ENCODE measurements at regions not wholly inside any gene's neighbourhood (a gene's known extent, or its start where the extent isn't known, plus 50 kb on each side); places are given as distances from the start of the nearest gene placed in this dataset.

DNA sequence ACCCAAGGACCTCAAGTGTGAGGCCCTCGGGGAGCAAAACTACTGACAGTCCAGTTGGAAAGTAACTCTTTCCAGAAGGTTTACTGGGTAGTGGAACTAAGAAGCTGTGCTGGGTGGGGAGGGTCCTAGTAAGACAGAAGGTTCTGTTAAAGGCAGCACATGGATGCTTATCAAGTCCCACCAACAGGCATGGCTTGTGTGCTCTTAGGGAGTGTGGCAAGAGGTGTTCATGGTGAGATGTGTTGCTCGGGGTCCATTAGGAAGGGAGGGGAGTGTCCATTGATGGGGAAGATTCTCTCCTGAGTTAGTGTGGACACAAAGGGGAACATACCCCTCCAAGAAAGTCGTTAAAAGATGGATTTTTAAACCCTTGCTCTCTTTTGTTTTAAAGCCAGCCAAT, 120.6 kb downstream of the LY86 start:
- Histone ChIP-seq H3K36me3 (ENCODE audit: control insufficient read depth in 4 of 4, insufficient read depth in 3 of 4, low read depth in 1 of 4, low read length in 3 of 4) (no peaks in the 10 kb centered on the region), H3K9me3 (ENCODE audit: control insufficient read depth in 4 of 4, low read length in 3 of 4) (no peaks in the 10 kb centered on the region), H3K4me3 (ENCODE audit: low read depth in 1 of 3, low read length in 3 of 3) (no peak overlapping the region), H3K27ac (ENCODE audit: low read depth in 1 of 2, low read length in 2 of 2) (no peak overlapping the region), H3K9ac (ENCODE audit: low read depth in 1 of 2, low read length in 2 of 2) (no peak overlapping the region), H3K4me1 (ENCODE audit: control insufficient read depth in 4 of 4, insufficient read depth in 4 of 4, low read length in 3 of 4) (peaks cover 3 to 14% (median 10%) of the 10 kb centered on the region in 4 donors), H3K27me3 (ENCODE audit: control insufficient read depth in 4 of 4, insufficient read depth in 4 of 4, low read length in 3 of 4) (no peaks in the 10 kb centered on the region)
- no peak for DNase-seq (ENCODE audit: low spot score)
- WGBS, result 91% methylated on average over 3 of the region's 3 CpGs
- TF ChIP-seq, protein P1, sequence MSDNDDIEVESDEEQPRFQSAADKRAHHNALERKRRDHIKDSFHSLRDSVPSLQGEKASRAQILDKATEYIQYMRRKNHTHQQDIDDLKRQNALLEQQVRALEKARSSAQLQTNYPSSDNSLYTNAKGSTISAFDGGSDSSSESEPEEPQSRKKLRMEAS (IDR thresholded peaks at IDR 0.05), result no peak
- TF ChIP-seq EGR1 (IDR thresholded peaks at IDR 0.05; ENCODE audit: low read depth in 2 of 2), result no peak
- no peak for TF ChIP-seq RAD21 (IDR thresholded peaks at IDR 0.05)
- TF ChIP-seq, protein P2, sequence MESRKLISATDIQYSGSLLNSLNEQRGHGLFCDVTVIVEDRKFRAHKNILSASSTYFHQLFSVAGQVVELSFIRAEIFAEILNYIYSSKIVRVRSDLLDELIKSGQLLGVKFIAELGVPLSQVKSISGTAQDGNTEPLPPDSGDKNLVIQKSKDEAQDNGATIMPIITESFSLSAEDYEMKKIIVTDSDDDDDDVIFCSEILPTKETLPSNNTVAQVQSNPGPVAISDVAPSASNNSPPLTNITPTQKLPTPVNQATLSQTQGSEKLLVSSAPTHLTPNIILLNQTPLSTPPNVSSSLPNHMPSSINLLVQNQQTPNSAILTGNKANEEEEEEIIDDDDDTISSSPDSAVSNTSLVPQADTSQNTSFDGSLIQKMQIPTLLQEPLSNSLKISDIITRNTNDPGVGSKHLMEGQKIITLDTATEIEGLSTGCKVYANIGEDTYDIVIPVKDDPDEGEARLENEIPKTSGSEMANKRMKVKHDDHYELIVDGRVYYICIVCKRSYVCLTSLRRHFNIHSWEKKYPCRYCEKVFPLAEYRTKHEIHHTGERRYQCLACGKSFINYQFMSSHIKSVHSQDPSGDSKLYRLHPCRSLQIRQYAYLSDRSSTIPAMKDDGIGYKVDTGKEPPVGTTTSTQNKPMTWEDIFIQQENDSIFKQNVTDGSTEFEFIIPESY (IDR thresholded peaks at IDR 0.05), result no peak
- no peak for TF ChIP-seq JUND (IDR thresholded peaks at IDR 0.05)
- TF ChIP-seq RXRA (IDR thresholded peaks at IDR 0.05), result no peak
- TF ChIP-seq, protein P3, sequence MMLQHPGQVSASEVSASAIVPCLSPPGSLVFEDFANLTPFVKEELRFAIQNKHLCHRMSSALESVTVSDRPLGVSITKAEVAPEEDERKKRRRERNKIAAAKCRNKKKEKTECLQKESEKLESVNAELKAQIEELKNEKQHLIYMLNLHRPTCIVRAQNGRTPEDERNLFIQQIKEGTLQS (IDR thresholded peaks at IDR 0.05), result no peak
- no peak for TF ChIP-seq SP1 (IDR thresholded peaks at IDR 0.05)
- TF ChIP-seq NR2F2 (IDR thresholded peaks at IDR 0.05), result no peak
- TF ChIP-seq FOXA2 (IDR thresholded peaks at IDR 0.05), result no peak
- no peak for TF ChIP-seq HNF4G (IDR thresholded peaks at IDR 0.05)
- TF ChIP-seq HNF4A (conservative IDR thresholded peaks at IDR 0.05), result no peak
- TF ChIP-seq, protein P4, sequence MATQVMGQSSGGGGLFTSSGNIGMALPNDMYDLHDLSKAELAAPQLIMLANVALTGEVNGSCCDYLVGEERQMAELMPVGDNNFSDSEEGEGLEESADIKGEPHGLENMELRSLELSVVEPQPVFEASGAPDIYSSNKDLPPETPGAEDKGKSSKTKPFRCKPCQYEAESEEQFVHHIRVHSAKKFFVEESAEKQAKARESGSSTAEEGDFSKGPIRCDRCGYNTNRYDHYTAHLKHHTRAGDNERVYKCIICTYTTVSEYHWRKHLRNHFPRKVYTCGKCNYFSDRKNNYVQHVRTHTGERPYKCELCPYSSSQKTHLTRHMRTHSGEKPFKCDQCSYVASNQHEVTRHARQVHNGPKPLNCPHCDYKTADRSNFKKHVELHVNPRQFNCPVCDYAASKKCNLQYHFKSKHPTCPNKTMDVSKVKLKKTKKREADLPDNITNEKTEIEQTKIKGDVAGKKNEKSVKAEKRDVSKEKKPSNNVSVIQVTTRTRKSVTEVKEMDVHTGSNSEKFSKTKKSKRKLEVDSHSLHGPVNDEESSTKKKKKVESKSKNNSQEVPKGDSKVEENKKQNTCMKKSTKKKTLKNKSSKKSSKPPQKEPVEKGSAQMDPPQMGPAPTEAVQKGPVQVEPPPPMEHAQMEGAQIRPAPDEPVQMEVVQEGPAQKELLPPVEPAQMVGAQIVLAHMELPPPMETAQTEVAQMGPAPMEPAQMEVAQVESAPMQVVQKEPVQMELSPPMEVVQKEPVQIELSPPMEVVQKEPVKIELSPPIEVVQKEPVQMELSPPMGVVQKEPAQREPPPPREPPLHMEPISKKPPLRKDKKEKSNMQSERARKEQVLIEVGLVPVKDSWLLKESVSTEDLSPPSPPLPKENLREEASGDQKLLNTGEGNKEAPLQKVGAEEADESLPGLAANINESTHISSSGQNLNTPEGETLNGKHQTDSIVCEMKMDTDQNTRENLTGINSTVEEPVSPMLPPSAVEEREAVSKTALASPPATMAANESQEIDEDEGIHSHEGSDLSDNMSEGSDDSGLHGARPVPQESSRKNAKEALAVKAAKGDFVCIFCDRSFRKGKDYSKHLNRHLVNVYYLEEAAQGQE (IDR thresholded peaks at IDR 0.05), result no peak
- TF ChIP-seq, protein P5, sequence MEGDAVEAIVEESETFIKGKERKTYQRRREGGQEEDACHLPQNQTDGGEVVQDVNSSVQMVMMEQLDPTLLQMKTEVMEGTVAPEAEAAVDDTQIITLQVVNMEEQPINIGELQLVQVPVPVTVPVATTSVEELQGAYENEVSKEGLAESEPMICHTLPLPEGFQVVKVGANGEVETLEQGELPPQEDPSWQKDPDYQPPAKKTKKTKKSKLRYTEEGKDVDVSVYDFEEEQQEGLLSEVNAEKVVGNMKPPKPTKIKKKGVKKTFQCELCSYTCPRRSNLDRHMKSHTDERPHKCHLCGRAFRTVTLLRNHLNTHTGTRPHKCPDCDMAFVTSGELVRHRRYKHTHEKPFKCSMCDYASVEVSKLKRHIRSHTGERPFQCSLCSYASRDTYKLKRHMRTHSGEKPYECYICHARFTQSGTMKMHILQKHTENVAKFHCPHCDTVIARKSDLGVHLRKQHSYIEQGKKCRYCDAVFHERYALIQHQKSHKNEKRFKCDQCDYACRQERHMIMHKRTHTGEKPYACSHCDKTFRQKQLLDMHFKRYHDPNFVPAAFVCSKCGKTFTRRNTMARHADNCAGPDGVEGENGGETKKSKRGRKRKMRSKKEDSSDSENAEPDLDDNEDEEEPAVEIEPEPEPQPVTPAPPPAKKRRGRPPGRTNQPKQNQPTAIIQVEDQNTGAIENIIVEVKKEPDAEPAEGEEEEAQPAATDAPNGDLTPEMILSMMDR (IDR thresholded peaks at IDR 0.05; ENCODE audit: low read depth, low read length, missing input control), result no peak
- no peak for TF ChIP-seq YY1 (IDR thresholded peaks at IDR 0.05)
- no peak for TF ChIP-seq FOXA1 (IDR thresholded peaks at IDR 0.05)
- no peak for TF ChIP-seq TAF1 (conservative IDR thresholded peaks at IDR 0.05)
- no peak for TF ChIP-seq GABPA (IDR thresholded peaks at IDR 0.05 in 1 of 2, conservative IDR thresholded peaks at IDR 0.05 in 1 of 2)

Measured in liver (tissue), 8 donors.